NOMO-1 treated with dmso at 0.1 percent for 144 hours (cell line): ENCODE measurements at regions not wholly inside any gene's neighbourhood (a gene's known extent, or its start where the extent isn't known, plus 50 kb on each side); places are given as distances from the start of the nearest gene placed in this dataset.
"Not testable (repeated sequence)": the region's sequence is repeated elsewhere in the genome, so short reads cannot be mapped to it uniquely, and the experiment has no call there.

Experiments used
- DNase-seq: peaks from one replicate; lab custom pipeline; 2025; ENCODE audit not compliant: unreplicated experiment; lab: John Stamatoyannopoulos, UW

- DNase-seq: no peak
Observed at GRCh38 chr13:73535341-73535740, 476.5 kb downstream of the KLF5 start.

DNA sequence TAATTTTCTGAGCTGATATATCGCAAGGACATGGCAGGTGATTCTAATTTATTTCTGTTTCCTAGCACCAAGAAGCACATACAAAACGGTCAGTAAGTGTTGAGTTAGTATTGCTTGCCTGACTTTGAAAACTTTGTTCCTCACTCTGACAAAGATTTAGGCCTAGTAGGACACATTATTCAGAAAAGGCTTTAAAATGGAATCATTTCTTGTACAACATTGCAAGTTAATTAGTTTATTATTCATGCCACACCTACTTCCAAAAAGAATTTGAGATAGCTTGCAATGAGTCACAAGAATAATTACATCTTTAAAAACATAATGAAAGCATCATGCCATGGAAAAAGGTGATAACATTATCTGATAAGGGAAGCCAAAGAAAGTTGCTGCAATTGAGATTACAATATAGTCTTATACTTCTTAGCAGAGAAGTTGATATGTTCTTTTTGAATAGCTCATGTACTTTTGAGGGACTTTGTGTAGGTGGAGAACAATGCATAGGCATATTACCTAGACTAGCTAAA, 474.2 kb downstream of the KLF5 start:
- no peak for DNase-seq

- DNase-seq: no peak
Observed at GRCh38 chr13:73532582-73532981, 473.8 kb downstream of the KLF5 start.

DNA sequence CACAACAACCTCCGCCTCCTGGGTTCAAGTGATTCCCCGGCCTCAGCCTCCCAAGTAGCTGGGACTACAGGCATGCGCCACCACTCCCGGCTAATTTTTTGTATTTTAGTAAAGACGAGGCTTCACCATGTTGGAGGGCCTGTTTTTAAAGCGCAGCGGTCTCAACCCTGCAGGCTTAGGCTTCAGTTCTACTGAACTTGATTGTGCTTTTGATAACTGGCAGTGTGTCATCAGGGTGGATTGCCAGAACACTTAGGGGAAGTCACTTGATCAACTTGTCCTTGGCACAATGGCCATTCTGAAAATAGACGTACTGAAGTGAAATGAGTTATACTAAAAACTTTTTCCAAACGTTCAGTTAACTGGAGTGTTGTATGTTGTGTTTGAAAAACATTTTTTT, 472.2 kb downstream of the KLF5 start:
- DNase-seq: no peak

- DNase-seq: no peak
Observed at GRCh38 chr13:73522937-73523336, 464.1 kb downstream of the KLF5 start.

GRCh38 chr13:73521985-73522524, 463.2 kb downstream of the KLF5 start:
- no peak for DNase-seq

GRCh38 chr13:73521290-73521624, 462.5 kb downstream of the KLF5 start:
- no peak for DNase-seq

DNA sequence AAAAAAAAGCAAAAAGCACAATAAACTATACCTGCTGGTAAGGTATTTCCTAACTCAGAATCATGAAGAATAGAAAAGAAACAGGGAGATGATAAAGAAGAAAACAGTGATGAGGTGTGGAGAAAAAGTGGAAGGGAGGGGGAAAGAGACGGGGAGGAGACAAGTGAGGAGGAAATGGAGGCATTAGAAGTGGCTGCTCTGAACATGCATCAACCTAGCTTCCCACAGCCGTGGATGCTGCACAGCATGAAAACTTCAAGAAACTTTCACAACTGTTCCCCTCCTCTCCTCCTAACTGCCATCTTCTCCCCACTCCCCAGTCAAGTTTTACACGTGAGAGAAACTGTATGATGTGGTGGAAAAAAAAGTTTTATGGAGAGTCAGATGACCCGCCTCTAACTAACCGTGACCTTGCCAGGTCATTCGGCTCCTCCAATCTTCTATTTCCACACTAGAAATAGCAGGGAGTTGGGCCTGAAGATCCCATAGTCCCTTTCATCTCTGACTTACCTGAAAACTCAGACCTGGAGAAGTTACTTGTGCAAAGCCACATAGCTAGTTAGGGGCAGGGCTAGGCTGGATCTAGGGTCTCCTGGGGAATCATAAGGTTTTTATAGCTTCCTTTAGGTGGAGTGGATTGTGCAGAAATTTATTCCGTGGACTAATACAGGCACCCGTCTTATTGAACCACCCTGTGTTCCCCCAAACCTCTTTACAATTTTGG, 461.9 kb downstream of the KLF5 start:
- DNase-seq: no peak

DNA sequence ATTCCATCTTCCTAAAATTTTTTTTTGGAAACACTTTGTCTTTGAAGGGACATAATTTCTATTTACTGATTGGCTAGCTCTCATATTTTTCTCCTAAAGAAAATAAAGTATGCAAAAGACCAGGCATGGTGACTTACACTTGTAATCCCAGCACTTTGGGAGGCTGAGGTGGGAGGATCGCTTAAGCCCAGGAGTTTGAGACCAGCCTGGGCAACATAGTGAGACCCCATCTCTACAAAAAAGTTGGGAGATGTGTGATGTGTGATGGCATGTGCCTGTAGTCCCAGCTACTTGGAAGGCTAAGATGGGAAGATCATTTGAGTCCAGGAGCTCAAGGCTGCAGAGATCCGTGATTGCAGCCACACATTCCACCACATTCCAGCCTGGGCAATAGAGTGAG, 461.3 kb downstream of the KLF5 start:
- DNase-seq: not testable (repeated sequence)

GRCh38 chr13:73519396-73520116, 460.8 kb downstream of the KLF5 start:
- DNase-seq: no peak

GRCh38 chr13:73517766-73518165, 459.0 kb downstream of the KLF5 start:
- DNase-seq: no peak

DNA sequence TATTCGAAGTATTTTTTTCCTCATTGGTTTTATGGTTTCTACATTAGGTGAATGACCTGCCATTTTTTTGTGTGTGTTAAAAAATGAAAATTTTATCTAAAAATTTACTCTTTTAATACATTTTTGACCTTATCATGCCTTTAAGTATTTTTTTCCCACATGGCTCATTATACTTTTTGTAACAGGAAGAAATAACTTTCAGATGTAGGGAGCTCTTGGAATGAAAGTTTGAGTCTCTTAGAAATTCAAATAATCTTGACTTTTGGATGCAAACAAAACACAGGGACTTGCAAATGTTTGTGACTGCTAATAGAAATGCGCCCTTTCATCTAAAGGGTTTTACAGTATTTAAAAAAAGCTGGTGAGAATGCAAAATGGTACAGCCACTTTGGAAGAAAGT, 457.9 kb downstream of the KLF5 start:
- DNase-seq: no peak

DNA sequence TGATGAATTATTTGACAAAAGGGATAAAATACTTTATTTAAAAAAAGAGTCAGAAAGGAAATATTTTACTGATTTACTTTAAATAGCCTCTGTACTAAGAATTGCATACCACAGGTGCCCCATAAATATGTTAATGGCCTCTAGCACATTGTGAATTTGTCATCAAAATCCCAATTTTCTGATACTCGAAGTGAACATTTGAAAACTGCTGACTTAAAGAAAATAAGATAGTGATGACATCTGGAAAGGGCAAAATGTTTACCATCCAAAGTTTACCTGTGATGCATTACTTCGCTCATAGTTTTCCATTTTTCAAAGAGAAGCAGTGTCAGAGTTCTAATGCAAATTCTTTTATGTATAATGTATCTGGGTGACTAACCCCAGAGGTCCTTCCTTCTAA, 455.4 kb downstream of the KLF5 start:
- DNase-seq: no peak

DNA sequence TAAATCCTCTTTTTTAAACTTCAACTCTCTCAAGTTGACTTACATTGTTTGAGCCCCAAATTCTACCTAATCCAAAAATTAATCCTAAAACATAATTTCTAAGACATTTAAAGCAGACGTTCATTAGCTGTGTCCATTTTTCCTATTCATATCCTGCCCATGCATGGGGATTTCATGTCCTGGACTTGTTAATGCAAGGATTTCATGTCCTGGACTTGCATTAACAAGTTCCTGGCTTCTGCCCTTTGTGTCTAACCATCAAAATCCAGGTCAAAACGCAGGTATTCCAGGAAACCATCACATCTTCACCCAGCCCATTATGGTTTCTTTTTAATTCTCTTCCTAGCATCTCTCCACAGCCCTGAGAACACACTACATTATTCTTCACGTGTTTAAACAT, 454.9 kb downstream of the KLF5 start:
- no peak for DNase-seq

- no peak for DNase-seq
Observed at GRCh38 chr13:73508841-73509240, 450.0 kb downstream of the KLF5 start.

DNA sequence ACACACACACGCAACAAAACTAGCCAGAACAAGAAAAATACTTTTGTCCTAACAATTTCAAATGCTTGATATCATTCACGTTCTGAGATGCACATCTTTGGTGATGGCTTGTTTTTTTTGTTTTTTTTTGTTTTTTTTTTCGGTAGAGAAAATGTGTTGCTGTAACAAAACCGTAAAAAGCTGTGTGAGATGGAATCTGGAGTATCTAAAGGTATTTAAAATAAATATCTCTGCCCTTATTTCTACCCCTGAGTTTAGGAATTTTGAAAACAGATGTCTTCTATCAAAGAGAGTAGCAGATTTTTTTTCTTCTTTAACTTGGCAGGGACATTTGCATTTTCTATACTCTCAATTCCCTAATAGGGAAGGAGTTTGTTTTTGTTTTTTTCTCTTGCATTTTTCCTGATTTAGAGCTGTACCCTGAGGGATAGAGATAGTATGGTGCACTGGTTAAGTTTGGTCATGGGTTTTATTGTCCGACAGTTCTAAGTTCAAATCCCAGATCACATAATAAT, 446.6 kb downstream of the KLF5 start:
- DNase-seq: no peak

DNA sequence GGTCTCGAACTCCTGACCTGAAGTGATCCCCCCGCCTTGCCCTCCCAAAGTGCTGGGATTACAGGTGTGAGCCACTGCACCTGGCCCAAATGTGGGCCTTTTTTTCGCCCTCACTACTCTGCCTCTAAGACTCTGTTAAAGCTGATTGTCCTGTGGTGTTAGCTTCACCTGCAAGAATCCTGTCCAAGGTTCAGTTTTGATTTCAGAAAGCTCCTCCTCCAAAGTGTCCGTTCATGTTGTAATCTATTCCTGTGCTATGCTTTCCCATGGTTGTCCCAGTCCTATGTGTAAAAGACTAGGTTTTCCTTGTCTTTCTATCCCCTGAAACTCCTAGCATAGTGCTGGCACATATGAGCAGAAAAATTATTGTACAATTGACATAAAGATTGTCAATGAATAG, 440.9 kb downstream of the KLF5 start:
- DNase-seq: no peak

DNA sequence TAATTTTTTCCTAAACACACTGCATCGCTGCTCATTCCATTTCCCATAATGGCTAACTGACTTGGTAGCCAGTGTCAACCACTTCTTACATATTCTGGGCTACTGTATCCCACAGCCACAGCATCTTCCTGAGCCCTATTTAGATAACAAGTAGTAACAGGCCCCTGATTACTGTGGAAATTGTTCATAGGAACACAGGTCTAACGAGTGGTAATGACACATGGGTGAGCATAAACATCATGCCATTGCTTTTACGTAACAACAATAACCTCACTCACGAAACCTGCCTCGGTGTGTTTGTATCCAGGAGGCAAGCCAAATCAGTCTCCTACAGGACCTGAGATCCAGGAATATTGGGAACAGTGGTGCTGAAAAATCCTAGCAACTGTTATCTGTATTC, 438.6 kb downstream of the KLF5 start:
- no peak for DNase-seq

DNA sequence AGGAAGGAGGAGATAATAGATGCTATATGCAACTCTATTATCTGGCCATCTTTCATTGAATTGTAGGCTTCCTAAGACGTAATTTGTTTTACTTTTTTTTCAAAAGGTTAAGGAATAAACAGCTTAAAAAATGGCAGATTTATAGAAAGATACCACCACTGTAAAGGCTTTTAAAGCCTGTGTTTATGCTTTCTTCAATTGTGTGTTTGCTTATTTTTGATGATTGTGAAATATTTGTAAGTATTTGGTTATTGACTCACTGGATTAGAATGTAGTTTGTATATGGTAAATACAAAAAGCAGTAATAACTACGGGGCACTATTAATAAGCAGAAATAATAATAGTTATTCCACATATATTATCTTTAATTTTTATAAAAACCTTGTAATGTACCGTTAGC, 437.9 kb downstream of the KLF5 start:
- DNase-seq: no peak

DNA sequence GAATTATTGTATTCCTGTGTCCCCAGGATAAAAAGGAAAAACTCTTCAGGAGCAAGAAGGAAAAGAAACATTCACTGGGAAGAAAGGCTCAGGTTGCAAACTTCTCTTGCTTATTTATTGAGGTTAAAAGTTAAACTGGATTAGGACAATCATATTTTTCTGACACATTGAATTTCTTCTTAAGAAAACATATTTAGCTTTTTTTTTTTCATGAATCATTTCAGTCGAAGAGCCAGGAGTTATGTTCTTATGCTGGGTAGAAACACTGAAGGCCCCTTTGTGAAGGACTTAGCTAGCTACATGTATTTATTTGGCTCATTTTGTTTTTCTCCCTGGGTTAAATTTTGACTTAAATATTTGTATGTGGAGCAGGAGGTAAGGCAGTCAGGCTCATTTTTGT, 434.0 kb downstream of the KLF5 start:
- no peak for DNase-seq

DNA sequence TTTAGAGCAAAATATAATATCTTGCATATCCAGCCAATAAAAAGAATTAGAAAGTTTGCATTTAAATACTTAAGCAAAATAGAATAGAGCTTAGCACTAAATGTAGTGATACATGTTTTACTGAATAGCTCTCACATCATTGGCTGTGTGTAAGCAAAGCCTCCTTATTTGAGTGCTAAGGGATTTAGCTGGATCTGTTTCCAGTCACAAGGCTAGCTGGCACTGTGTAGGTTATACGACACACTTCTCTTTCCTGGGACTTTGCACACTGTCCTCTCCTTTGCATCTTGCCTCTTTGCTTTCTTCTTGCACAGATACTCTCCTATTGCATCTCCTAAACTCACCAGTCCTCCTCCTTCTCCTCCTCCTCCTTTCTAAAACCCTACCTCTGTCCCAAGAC, 423.8 kb downstream of the KLF5 start:
- DNase-seq: no peak

GRCh38 chr13:73481886-73482445, 423.2 kb downstream of the KLF5 start:
- no peak for DNase-seq
